ENCODE measurements at regions not wholly inside any gene's neighbourhood (a gene's known extent, or its start where the extent isn't known, plus 50 kb on each side); places are given as distances from the start of the nearest gene placed in this dataset.
A peak's percentile ranks its signal among the peaks of the same experiment; 100 is the strongest.

DNA sequence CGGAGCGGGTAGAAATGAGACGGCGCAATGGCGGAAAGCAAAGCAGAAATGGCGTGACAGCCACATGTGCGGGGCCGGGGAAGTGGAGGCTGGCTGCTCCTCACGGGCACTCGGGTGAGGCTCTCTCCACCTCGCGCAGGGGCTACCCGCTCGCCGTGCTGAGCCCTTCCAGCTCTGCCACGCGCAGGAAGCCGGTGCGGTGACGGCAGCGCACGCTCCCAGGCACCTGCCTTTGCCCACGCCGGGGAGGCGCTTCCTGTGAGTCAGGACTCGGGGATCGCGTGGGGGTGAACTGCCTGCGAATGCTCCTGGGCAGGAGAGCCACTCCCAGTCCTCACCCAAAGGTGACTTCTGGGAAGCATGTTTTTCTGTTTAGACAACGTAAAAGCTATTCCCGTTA lies 431.2 kb downstream of the GLRX3 start:
- no peak overlapping the region for H3K27ac ChIP-seq (ENCODE audit: insufficient read depth, low read length)

More for the DNA sequence above, 431.2 kb downstream of the GLRX3 start:
- H4K5ac ChIP-seq (ENCODE audit: low read depth, low read length) = no peak overlapping the region
- H3K9me1 ChIP-seq (ENCODE audit: insufficient read depth, low read length) = no peaks in the 10 kb centered on the region
- H3K27me3 ChIP-seq (ENCODE audit: control insufficient read depth, insufficient read depth, low read length) = no peaks in the 10 kb centered on the region
- H3K56ac ChIP-seq (ENCODE audit: extremely low read depth, insufficient read depth, low read length) = no peak overlapping the region
- H3K4ac ChIP-seq (ENCODE audit: low read depth, low read length) = no peak overlapping the region
- WGBS, 2 experiments (ENCODE audit: extremely low coverage in 2 of 2, insufficient read length in 1 of 2) = 95% methylated on average over 15 of the region's 31 CpGs; no CpG with 5 or more reads in 1 of the 2 experiments
- POLR2A ChIA-PET (ENCODE audit: unreplicated experiment) = no interaction called here
- no peak overlapping the region for H2AK5ac ChIP-seq (ENCODE audit: low read depth, low read length)
- H4K8ac ChIP-seq (ENCODE audit: low read depth in 2 of 2, low read length in 2 of 2) = no peak overlapping the region
- no peak overlapping the region for H4K91ac ChIP-seq (ENCODE audit: insufficient read depth, low read depth, low read length)
- CTCF ChIA-PET = no interaction called here
- peaks cover 34% of the 10 kb centered on the region for H3K9me3 ChIP-seq (ENCODE audit: control insufficient read depth, insufficient read depth, low read length)
- in situ Hi-C loops (cut with MboI; ENCODE audit: low sequenced_read_pairs) (no loop called here), dilution Hi-C loops (cut with HindIII; ENCODE audit: low sequenced_read_pairs, unreplicated experiment) (no loop called here), intact Hi-C loops (cut with micrococcal nuclease) (no loop called here)
- no peak overlapping the region for H2AK9ac ChIP-seq (replicated peaks; ENCODE audit: low read depth, low read length, poor library complexity)
- no peak overlapping the region for H3K14ac ChIP-seq (replicated peaks; ENCODE audit: low read depth, low read length)
- H2BK20ac ChIP-seq (ENCODE audit: low read depth, low read length) = no peak overlapping the region
- H2BK15ac ChIP-seq (ENCODE audit: low read depth, low read length) = no peak overlapping the region
- H3K4me2 ChIP-seq (ENCODE audit: low read depth, low read length) = no peak overlapping the region
- no peak for TF ChIP-seq SMC3 (IDR thresholded peaks at IDR 0.05; ENCODE audit: low read depth, low read length)
- TF ChIP-seq MAFK (IDR thresholded peaks at IDR 0.05; ENCODE audit: low read depth, low read length) = no peak
- no peak for TF ChIP-seq CEBPB (IDR thresholded peaks at IDR 0.05; ENCODE audit: low read depth, low read length)
- TF ChIP-seq RCOR1 (IDR thresholded peaks at IDR 0.05; ENCODE audit: insufficient replicate concordance, low read length) = no peak
- TF ChIP-seq, protein P1, sequence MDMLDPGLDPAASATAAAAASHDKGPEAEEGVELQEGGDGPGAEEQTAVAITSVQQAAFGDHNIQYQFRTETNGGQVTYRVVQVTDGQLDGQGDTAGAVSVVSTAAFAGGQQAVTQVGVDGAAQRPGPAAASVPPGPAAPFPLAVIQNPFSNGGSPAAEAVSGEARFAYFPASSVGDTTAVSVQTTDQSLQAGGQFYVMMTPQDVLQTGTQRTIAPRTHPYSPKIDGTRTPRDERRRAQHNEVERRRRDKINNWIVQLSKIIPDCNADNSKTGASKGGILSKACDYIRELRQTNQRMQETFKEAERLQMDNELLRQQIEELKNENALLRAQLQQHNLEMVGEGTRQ (IDR thresholded peaks at IDR 0.05; ENCODE audit: low read depth, low read length) = no peak
- TF ChIP-seq NFE2L2 (IDR thresholded peaks at IDR 0.05; ENCODE audit: low read depth, low read length) = no peak
- no peak for TF ChIP-seq MXI1 (IDR thresholded peaks at IDR 0.05; ENCODE audit: borderline replicate concordance, low read depth, low read length)
- TF ChIP-seq, protein P2, sequence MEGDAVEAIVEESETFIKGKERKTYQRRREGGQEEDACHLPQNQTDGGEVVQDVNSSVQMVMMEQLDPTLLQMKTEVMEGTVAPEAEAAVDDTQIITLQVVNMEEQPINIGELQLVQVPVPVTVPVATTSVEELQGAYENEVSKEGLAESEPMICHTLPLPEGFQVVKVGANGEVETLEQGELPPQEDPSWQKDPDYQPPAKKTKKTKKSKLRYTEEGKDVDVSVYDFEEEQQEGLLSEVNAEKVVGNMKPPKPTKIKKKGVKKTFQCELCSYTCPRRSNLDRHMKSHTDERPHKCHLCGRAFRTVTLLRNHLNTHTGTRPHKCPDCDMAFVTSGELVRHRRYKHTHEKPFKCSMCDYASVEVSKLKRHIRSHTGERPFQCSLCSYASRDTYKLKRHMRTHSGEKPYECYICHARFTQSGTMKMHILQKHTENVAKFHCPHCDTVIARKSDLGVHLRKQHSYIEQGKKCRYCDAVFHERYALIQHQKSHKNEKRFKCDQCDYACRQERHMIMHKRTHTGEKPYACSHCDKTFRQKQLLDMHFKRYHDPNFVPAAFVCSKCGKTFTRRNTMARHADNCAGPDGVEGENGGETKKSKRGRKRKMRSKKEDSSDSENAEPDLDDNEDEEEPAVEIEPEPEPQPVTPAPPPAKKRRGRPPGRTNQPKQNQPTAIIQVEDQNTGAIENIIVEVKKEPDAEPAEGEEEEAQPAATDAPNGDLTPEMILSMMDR (conservative IDR thresholded peaks at IDR 0.05; ENCODE audit: low read depth, low read length) = no peak
- no peak for TF ChIP-seq FOS (IDR thresholded peaks at IDR 0.05; ENCODE audit: low read depth, low read length)
- TF ChIP-seq POLR2A (IDR thresholded peaks at IDR 0.05; ENCODE audit: low read depth, low read length) = no peak
- no peak for TF ChIP-seq CHD1 (IDR thresholded peaks at IDR 0.05; ENCODE audit: low read depth, low read length)
- no peak for TF ChIP-seq RFX5 (IDR thresholded peaks at IDR 0.05; ENCODE audit: low read depth, low read length)
- TF ChIP-seq, protein P3, sequence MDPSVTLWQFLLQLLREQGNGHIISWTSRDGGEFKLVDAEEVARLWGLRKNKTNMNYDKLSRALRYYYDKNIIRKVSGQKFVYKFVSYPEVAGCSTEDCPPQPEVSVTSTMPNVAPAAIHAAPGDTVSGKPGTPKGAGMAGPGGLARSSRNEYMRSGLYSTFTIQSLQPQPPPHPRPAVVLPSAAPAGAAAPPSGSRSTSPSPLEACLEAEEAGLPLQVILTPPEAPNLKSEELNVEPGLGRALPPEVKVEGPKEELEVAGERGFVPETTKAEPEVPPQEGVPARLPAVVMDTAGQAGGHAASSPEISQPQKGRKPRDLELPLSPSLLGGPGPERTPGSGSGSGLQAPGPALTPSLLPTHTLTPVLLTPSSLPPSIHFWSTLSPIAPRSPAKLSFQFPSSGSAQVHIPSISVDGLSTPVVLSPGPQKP (IDR thresholded peaks at IDR 0.05; ENCODE audit: borderline replicate concordance, low read depth, low read length) = no peak
- TF ChIP-seq BHLHE40 (IDR thresholded peaks at IDR 0.05; ENCODE audit: low read depth, low read length) = no peak
- TF ChIP-seq MAZ (IDR thresholded peaks at IDR 0.05; ENCODE audit: borderline replicate concordance, low read depth, low read length) = no peak
- TF ChIP-seq RAD21 (IDR thresholded peaks at IDR 0.05; ENCODE audit: low read length) = no peak
- no peaks in the 10 kb centered on the region for H3K79me1 ChIP-seq (ENCODE audit: low read depth in 1 of 2, low read length in 2 of 2)
- no peak overlapping the region for H3K4me3 ChIP-seq (ENCODE audit: insufficient read depth, low read depth, low read length)
- H3K9ac ChIP-seq (ENCODE audit: low read depth, low read length) = no peak overlapping the region
- no peak for ATAC-seq (ENCODE audit: low read depth)
- H2BK120ac ChIP-seq (ENCODE audit: low read depth, low read length) = no peak overlapping the region
- no peak overlapping the region for H2BK5ac ChIP-seq (ENCODE audit: low read depth, low read length, poor library complexity, severe bottlenecking)
- DNase-seq = no peak
- no peak overlapping the region for H3K18ac ChIP-seq (ENCODE audit: low read depth, low read length)
- H3K36me3 ChIP-seq (ENCODE audit: control insufficient read depth, insufficient read depth, low read length) = no peaks in the 10 kb centered on the region
- H3K23ac ChIP-seq (ENCODE audit: low read depth, low read length) = no peak overlapping the region
- H2AFZ ChIP-seq (replicated peaks; ENCODE audit: low read length, poor library complexity) = peak overlapping the region; percentile 32
- BruUV-seq (replicated peaks) = no TSS peak
- no peaks in the 10 kb centered on the region for H3K4me1 ChIP-seq (ENCODE audit: control insufficient read depth, insufficient read depth, low read length)
- H4K20me1 ChIP-seq (ENCODE audit: insufficient read depth, low read length) = no peaks in the 10 kb centered on the region
